Spleen (tissue), 7 donors: ENCODE measurements at regions not wholly inside any gene's neighbourhood (a gene's known extent, or its start where the extent isn't known, plus 50 kb on each side); places are given as distances from the start of the nearest gene placed in this dataset.
"Not testable (repeated sequence)": the region's sequence is repeated elsewhere in the genome, so short reads cannot be mapped to it uniquely, and the experiment has no call there.

Experiments used
- CTCF ChIP-seq, 11 experiments: fragments of 200-600 bp in 7 of 11; fragments of 450-650 bp in 4 of 11; sonication (generic) in 4 of 11; IDR thresholded peaks in 8 of 11; conservative IDR thresholded peaks in 3 of 11; 1 replicate in 7 of 11; 2 replicates in 4 of 11; pipeline versions ENCODE4 v1.4.0 to v1.8.0; 2016 to 2021; ENCODE audit warnings: antibody characterized with exemption in 11 of 11, inconsistent platforms in 4 of 11, mild to moderate bottlenecking in 1 of 11
- POLR2A ChIP-seq, 3 donors: fragments of 450-650 bp; IDR thresholded peaks; one replicate each; pipeline ENCODE4 v1.5.1; 2017; ENCODE audit warnings: antibody characterized with exemption in 3 of 3, mild to moderate bottlenecking in 1 of 3
- POLR2AphosphoS5 ChIP-seq, 3 donors: sonication (generic); formaldehyde crosslinking; IDR thresholded peaks; one replicate each; pipeline ENCODE4 v1.5.1; 2017; ENCODE audit warnings: antibody characterized with exemption in 3 of 3
- donor health status: DM: no; HTN: no; CAD: no; lungs with moderate emphysema.
- donor health status: DM: no; HTN: no; CAD: no.
- donor health status: DM: no; HTN: no; CAD: no.

GRCh38 chr22:23451452-23452230, 128.4 kb downstream of the IGLL1 start:
- TF ChIP-seq CTCF (IDR thresholded peaks at IDR 0.05 in 8 of 11, conservative IDR thresholded peaks at IDR 0.05 in 3 of 11); POLR2A (IDR thresholded peaks at IDR 0.05); POLR2AphosphoS5 (IDR thresholded peaks at IDR 0.05): not testable (repeated sequence)
